BJ (cell line): ENCODE measurements at regions not wholly inside any gene's neighbourhood (a gene's known extent, or its start where the extent isn't known, plus 50 kb on each side); places are given as distances from the start of the nearest gene placed in this dataset.
"Not testable (repeated sequence)": the region's sequence is repeated elsewhere in the genome, so short reads cannot be mapped to it uniquely, and the experiment has no call there.

Experiments used
- CTCF ChIA-PET: fragments of 350-600 bp; formaldehyde crosslinking; extraction: SDS; loops from one replicate; lab custom pipeline; 2021; ENCODE audit warnings: antibody characterized with exemption, inconsistent platforms; lab: Yijun Ruan, JAX
- POLR2A ChIA-PET: fragments of 300-600 bp; sonication (Branson Sonifier 250); formaldehyde crosslinking; extraction: SDS; loops from one replicate; lab custom pipeline; 2021; ENCODE audit warnings: antibody characterized with exemption; lab: Charles Lee
- DNase-seq: peaks from one replicate; pipeline ENCODE4 v3.0.0-alpha.2; 2011; ENCODE audit warnings: low read depth
- H3K27me3 ChIP-seq: 2 replicates; pipeline ENCODE4 v1.6.0; 2011; ENCODE audit warnings: low read length; ENCODE audit not compliant: control insufficient read depth, insufficient read depth
- H3K36me3 ChIP-seq: 2 replicates; pipeline ENCODE4 v1.5.1; 2011; ENCODE audit warnings: low read length; ENCODE audit not compliant: control insufficient read depth, insufficient read depth
- H3K4me3 ChIP-seq: 2 replicates; pipeline ENCODE4 v1.5.1; 2011; ENCODE audit warnings: low read depth, mild to moderate bottlenecking, control low read depth, low read length
- CTCF ChIP-seq: IDR thresholded peaks from 2 replicates; pipeline ENCODE4 v1.5.1; 2011; ENCODE audit warnings: low read depth, mild to moderate bottlenecking, control low read depth, inconsistent platforms, low read length, moderate library complexity; ENCODE audit not compliant: insufficient read depth

GRCh38 chr9:29613773-29614172, 2040.5 kb upstream of the C9orf72 start:
- no peak for DNase-seq
- no peak overlapping the region for H3K4me3 ChIP-seq
- POLR2A ChIA-PET: no interaction called here
- no peaks in the 10 kb centered on the region for H3K36me3 ChIP-seq
- no peak for TF ChIP-seq CTCF
- CTCF ChIA-PET: no interaction called here
- H3K27me3 ChIP-seq: no peaks in the 10 kb centered on the region

GRCh38 chr9:29616844-29617243, 2043.6 kb upstream of the C9orf72 start:
- TF ChIP-seq CTCF: no peak
- H3K4me3 ChIP-seq: no peak overlapping the region
- H3K27me3 ChIP-seq: no peaks in the 10 kb centered on the region
- CTCF ChIA-PET: no interaction called here
- POLR2A ChIA-PET: no interaction called here
- H3K36me3 ChIP-seq: no peaks in the 10 kb centered on the region
- DNase-seq: no peak

DNA sequence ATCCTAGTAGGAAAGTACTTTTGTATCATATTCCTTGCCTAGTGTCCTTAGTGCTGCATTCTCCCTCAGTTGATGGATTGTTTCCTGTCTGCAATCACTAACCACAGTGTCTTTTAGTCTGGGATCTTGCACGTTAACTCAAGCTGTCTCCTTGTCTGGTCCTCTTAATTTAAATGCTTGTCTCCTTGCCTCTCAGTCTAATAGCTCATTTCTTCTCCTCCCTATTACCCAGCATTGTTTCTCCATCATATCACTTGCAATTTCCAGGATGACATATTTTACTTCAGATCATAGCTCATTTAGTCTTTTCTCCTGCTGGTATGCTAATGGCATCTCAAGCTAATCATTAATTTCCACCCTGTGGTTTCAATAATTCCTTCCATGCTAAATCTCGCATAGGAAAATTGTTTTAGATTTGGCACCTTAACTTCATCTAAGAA, 2052.0 kb upstream of the C9orf72 start:
- no peaks in the 10 kb centered on the region for H3K36me3 ChIP-seq
- ChIA-PET POLR2A (no interaction called here), CTCF (no interaction called here)
- TF ChIP-seq CTCF: no peak
- H3K27me3 ChIP-seq: no peaks in the 10 kb centered on the region
- H3K4me3 ChIP-seq: no peak overlapping the region
- no peak for DNase-seq

GRCh38 chr9:29625931-29626330, 2052.7 kb upstream of the C9orf72 start:
- DNase-seq: no peak
- ChIA-PET POLR2A (no interaction called here), CTCF (no interaction called here)
- TF ChIP-seq CTCF: no peak
- Histone ChIP-seq H3K36me3 (no peaks in the 10 kb centered on the region), H3K27me3 (no peaks in the 10 kb centered on the region), H3K4me3 (no peak overlapping the region)

- H3K36me3 ChIP-seq, H3K27me3 ChIP-seq, DNase-seq, POLR2A ChIA-PET, CTCF ChIA-PET, H3K4me3 ChIP-seq: not testable (repeated sequence)
Measured at GRCh38 chr9:29628856-29629255, 2055.6 kb upstream of the C9orf72 start.

DNA sequence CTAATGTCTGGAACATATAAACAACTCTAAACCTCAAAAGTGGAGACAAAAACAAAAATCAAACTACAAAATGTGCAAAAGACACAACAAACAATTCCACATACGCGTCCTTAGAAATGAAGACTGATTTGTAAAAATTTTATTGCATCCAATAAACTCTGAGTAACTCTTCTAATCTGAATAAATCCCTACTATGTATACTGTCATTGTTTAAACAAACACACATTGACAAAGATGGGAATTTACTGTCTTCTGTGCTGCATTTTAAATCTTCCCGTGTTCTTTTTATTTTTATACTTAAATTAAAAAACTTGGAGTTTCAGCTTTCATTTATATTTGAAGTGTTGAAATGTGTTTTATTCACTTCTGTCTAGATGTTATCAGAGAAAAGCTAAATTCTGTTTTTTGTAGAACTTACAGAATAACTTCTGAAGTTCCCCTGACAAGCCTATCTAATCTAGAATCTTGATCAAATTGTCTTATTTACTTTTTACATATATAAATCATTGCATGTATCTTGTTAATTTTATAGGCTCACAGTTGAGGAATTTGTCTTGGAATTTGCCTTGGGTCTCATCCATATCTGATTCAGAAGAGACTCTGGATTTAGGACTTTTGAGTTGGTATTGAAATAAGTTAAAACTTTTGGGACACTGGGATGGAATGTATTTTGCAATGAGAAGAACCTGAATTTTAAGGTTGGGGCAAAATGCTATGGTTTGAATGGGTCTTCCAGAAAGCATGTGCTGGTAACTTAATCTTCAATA, 2064.4 kb upstream of the C9orf72 start:
- POLR2A ChIA-PET: no interaction called here
- CTCF ChIA-PET: no interaction called here
- no peaks in the 10 kb centered on the region for H3K36me3 ChIP-seq
- no peak for TF ChIP-seq CTCF
- H3K27me3 ChIP-seq: no peaks in the 10 kb centered on the region
- no peak overlapping the region for H3K4me3 ChIP-seq
- DNase-seq: no peak
